Choroid plexus epithelial cell (primary cell): ENCODE measurements at regions not wholly inside any gene's neighbourhood (a gene's known extent, or its start where the extent isn't known, plus 50 kb on each side); places are given as distances from the start of the nearest gene placed in this dataset.

Experiments used
- DNase-seq: peaks from one replicate; pipeline ENCODE4 v3.0.0-alpha.2; 2010; ENCODE audit warnings: low read depth
- H3K4me3 ChIP-seq: 2 replicates; pipeline ENCODE4 v1.5.1; 2011; ENCODE audit warnings: low read depth, mild to moderate bottlenecking, control low read depth, low read length, moderate library complexity
- CTCF ChIP-seq: conservative IDR thresholded peaks from 2 replicates; pipeline ENCODE4 v1.5.1; 2011; ENCODE audit warnings: low read depth, mild to moderate bottlenecking, control low read depth, inconsistent platforms, low read length, moderate library complexity

GRCh38 chr2:239711911-239712570 is 311.2 kb upstream of the HDAC4 start:
- no peak overlapping the region for H3K4me3 ChIP-seq
- no peak for DNase-seq
- no peak for TF ChIP-seq CTCF

- DNase-seq = no peak
- no peak for TF ChIP-seq CTCF
- no peak overlapping the region for H3K4me3 ChIP-seq
Observed at GRCh38 chr2:239710953-239711861, 310.4 kb upstream of the HDAC4 start.

GRCh38 chr2:239706367-239706766 is 305.5 kb upstream of the HDAC4 start:
- no peak overlapping the region for H3K4me3 ChIP-seq
- no peak for TF ChIP-seq CTCF
- DNase-seq = no peak

GRCh38 chr2:239704737-239705136 is 303.9 kb upstream of the HDAC4 start:
- H3K4me3 ChIP-seq = no peak overlapping the region
- no peak for DNase-seq
- no peak for TF ChIP-seq CTCF

- no peak for DNase-seq
- no peak for TF ChIP-seq CTCF
- H3K4me3 ChIP-seq = no peak overlapping the region
Observed at GRCh38 chr2:239703834-239704233, 303.0 kb upstream of the HDAC4 start.

GRCh38 chr2:239700686-239701345 is 300.0 kb upstream of the HDAC4 start:
- DNase-seq = no peak
- no peak for TF ChIP-seq CTCF
- H3K4me3 ChIP-seq = no peak overlapping the region
